ENCODE measurements at regions not wholly inside any gene's neighbourhood (a gene's known extent, or its start where the extent isn't known, plus 50 kb on each side); places are given as distances from the start of the nearest gene placed in this dataset.

- H3K4me3 ChIP-seq (replicated peaks; ENCODE audit: low read depth, low read length) = no peak overlapping the region
- no peak for DNase-seq (ENCODE audit: extremely low read depth, low read depth)
- TF ChIP-seq, protein P1, sequence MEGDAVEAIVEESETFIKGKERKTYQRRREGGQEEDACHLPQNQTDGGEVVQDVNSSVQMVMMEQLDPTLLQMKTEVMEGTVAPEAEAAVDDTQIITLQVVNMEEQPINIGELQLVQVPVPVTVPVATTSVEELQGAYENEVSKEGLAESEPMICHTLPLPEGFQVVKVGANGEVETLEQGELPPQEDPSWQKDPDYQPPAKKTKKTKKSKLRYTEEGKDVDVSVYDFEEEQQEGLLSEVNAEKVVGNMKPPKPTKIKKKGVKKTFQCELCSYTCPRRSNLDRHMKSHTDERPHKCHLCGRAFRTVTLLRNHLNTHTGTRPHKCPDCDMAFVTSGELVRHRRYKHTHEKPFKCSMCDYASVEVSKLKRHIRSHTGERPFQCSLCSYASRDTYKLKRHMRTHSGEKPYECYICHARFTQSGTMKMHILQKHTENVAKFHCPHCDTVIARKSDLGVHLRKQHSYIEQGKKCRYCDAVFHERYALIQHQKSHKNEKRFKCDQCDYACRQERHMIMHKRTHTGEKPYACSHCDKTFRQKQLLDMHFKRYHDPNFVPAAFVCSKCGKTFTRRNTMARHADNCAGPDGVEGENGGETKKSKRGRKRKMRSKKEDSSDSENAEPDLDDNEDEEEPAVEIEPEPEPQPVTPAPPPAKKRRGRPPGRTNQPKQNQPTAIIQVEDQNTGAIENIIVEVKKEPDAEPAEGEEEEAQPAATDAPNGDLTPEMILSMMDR (IDR thresholded peaks at IDR 0.05; ENCODE audit: low read depth, low read length, missing control alignments) = no peak
Observed at GRCh38 chr9:88680505-88681160, 145.7 kb downstream of the NXNL2 start.

DNA sequence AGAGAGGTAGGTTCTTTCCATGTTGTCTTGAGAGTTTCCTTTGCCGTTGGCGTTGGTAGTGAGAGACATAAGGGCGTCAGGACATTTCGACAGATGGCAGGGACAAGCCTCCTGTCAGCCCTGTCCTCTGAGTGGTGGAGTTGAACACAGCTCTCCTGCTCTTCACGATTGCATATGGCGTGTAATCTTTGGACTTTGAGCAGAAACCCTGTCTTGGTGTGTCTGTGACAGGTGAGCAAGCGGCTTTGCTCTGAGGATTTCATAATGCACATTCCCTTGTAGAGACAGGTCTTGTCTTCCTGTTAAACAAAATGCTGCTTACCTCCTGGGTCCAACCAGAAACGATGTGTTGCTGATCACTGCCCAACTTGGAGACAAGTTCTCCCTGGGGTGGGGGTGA, 146.5 kb downstream of the NXNL2 start:
- TF ChIP-seq, protein P1 (IDR thresholded peaks at IDR 0.05; ENCODE audit: low read depth, low read length, missing control alignments) = no peak
- no peak for DNase-seq (ENCODE audit: extremely low read depth, low read depth)
- no peak overlapping the region for H3K4me3 ChIP-seq (replicated peaks; ENCODE audit: low read depth, low read length)

DNA sequence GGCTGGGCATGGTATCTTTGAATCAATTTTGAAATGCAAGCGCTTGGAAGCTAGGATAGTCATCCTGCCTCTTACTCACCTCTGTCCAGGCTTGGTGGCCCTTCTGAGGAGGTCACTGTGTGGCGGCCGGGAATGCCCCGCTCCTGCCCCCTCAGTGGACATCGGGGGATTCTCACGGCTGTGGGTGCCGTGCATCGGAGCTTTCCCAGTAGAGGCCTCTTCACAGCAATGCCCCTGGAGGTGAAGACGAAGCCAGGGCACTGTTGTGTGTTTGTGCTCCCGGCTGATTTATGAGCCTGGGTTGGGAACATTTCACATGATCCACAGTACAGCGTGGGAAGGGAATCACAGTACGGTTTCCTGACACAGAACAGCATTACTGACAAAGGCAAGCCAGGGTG, 147.5 kb downstream of the NXNL2 start:
- DNase-seq (ENCODE audit: extremely low read depth, low read depth) = no peak
- TF ChIP-seq, protein P1 (IDR thresholded peaks at IDR 0.05; ENCODE audit: low read depth, low read length, missing control alignments) = no peak
- no peak overlapping the region for H3K4me3 ChIP-seq (replicated peaks; ENCODE audit: low read depth, low read length)

DNA sequence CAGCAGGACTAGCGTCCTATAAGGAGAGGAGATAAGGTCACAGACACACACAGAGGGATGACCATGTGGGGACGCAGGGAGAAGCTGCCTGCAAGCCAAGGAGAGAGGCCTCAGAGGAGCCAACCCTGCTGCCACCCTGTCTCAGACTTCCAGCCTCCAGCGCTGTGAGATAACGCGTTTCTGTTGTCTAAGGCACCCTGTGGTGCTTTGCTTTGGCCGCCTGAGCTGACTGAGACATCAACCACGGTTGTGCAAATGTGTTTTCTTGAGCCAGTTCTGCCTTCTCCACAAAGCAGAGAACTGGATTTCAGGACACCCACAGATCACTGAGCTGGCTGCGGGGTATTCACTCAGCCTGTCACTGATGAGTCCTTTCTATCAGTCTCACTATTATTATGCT, 149.1 kb downstream of the NXNL2 start:
- no peak overlapping the region for H3K4me3 ChIP-seq (replicated peaks; ENCODE audit: low read depth, low read length)
- no peak for DNase-seq (ENCODE audit: extremely low read depth, low read depth)
- TF ChIP-seq, protein P1 (IDR thresholded peaks at IDR 0.05; ENCODE audit: low read depth, low read length, missing control alignments) = no peak

- H3K4me3 ChIP-seq (replicated peaks; ENCODE audit: low read depth, low read length) = no peak overlapping the region
- no peak for DNase-seq (ENCODE audit: extremely low read depth, low read depth)
- TF ChIP-seq, protein P1 (IDR thresholded peaks at IDR 0.05; ENCODE audit: low read depth, low read length, missing control alignments) = no peak
Observed at GRCh38 chr9:88684845-88685244, 149.9 kb downstream of the NXNL2 start.

DNA sequence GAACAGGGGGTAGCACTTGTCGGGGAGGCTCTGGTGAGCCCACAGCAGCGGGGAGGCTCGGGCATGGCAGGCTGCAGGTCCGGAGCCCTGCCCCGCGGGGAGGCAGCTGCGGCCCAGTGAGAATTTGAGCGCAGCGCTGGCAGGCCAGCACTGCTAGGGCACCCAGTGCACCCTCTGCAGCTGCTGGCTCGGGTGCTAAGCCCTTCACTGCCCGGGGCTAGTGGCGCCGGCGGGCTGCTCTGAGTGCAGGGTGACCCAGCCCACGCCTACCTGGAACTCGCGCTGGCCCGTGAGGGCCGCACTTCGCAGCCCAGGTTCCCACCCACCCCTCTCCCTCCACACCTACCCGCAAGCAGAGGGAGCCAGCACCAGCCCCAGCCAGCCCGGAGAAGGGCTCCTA, 151.0 kb downstream of the NXNL2 start:
- TF ChIP-seq, protein P1 (IDR thresholded peaks at IDR 0.05; ENCODE audit: low read depth, low read length, missing control alignments) = no peak
- H3K4me3 ChIP-seq (replicated peaks; ENCODE audit: low read depth, low read length) = no peak overlapping the region
- DNase-seq (ENCODE audit: extremely low read depth, low read depth) = no peak

Data from HFF-Myc (cell line).